Suprapubic skin (tissue), 3 donors: ENCODE measurements at regions not wholly inside any gene's neighbourhood (a gene's known extent, or its start where the extent isn't known, plus 50 kb on each side); places are given as distances from the start of the nearest gene placed in this dataset.

Experiments used
- POLR2A ChIP-seq, 2 donors: fragments of 450-650 bp; IDR thresholded peaks; one replicate each; pipeline ENCODE4 v1.6.1; 2017; ENCODE audit warnings: antibody characterized with exemption in 2 of 2, mild to moderate bottlenecking in 2 of 2, moderate library complexity in 2 of 2
- TF ChIP-seq, protein P1 (sequence below), 2 donors: fragments of 200-600 bp in 1 of 2; fragments of 450-650 bp in 1 of 2; sonication (generic) in 1 of 2; IDR thresholded peaks; one replicate each; pipeline ENCODE4 v1.5.1; 2016 to 2019; ENCODE audit warnings: antibody characterized with exemption in 2 of 2, mild to moderate bottlenecking in 1 of 2, moderate library complexity in 1 of 2

DNA sequence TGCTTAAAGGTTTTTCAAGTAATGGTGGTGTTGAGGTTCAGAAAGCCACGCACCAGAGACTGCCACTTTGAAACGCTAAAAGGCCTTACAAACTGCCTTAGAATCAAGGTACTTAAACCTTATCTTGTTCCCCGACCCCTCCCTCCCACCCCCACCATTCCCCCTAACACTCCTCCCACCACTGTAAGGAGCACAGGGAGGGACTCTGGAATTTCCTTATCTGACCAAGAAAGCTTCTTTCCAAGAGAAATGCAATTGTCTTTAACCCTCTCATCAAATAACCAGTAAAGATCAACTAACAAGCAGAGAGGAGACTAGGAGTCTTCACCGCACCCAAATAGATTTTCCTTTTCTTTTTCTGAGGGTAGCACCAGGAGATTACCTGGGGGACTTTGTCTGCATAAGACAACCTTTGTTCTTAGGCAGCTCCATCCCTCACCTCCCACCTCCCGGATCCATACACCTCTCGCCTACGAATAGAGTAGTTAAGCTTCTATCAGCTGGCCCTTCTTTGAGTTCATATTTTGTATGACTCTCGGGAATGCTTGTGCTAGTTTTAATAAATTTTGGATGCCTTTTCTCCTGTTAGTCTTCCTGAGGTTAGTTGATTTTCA is 137.7 kb upstream of the ADGRL2 start:
- no peak for TF ChIP-seq POLR2A (IDR thresholded peaks at IDR 0.05)
- TF ChIP-seq, protein P1, sequence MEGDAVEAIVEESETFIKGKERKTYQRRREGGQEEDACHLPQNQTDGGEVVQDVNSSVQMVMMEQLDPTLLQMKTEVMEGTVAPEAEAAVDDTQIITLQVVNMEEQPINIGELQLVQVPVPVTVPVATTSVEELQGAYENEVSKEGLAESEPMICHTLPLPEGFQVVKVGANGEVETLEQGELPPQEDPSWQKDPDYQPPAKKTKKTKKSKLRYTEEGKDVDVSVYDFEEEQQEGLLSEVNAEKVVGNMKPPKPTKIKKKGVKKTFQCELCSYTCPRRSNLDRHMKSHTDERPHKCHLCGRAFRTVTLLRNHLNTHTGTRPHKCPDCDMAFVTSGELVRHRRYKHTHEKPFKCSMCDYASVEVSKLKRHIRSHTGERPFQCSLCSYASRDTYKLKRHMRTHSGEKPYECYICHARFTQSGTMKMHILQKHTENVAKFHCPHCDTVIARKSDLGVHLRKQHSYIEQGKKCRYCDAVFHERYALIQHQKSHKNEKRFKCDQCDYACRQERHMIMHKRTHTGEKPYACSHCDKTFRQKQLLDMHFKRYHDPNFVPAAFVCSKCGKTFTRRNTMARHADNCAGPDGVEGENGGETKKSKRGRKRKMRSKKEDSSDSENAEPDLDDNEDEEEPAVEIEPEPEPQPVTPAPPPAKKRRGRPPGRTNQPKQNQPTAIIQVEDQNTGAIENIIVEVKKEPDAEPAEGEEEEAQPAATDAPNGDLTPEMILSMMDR (IDR thresholded peaks at IDR 0.05) = no peak
